ENCODE measurements at regions not wholly inside any gene's neighbourhood (a gene's known extent, or its start where the extent isn't known, plus 50 kb on each side); places are given as distances from the start of the nearest gene placed in this dataset.

DNA sequence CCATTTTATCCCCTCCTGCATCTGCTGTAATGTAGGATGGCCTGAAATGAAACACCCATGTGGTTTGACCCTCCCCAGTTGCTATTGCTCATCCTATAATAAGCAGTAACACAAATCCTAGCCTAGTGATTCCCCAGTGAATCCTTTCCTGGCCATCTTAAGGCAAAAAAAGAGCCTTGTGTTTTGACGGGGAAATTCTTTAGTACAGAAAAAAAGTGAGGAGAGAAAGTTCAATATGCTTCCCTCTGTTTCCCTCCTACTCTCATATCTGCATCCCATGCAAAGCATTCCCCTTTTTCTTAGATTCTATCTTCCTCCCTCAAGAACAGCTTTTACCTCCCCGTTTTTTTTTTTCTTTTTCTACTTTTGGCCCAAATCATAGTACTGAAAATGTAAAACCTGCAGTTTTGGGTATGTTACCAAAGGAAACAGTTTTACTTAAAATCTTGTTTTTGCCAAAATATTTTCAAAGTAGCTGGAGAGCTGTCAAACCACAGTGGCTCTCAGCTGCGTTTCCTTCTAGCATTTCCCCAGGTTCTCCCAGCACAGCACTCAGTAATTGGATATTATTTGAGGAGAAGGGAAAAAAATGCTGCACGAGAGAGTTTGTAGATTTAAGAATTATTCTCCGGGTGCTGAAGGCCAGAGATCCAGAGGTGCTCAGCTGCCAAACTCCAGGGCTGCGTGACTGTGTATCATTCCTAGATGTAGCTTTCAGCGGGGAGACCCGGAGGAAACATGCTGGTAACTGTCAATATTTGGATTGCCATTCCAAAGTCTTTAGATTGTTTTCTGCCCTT lies 321.4 kb downstream of the NPR3 start:
- Mint-ChIP-seq H3K36me3 (ENCODE audit: insufficient read depth, unreplicated experiment) (peaks cover 3% of the 10 kb centered on the region), H3K9me3 (ENCODE audit: unreplicated experiment) (peaks cover 9% of the 10 kb centered on the region), H3K27me3 (ENCODE audit: insufficient read depth, unreplicated experiment) (no peaks in the 10 kb centered on the region), H3K27ac (ENCODE audit: low read depth, unreplicated experiment) (no peak overlapping the region), H3K4me3 (ENCODE audit: unreplicated experiment) (no peak overlapping the region), H3K4me1 (ENCODE audit: insufficient read depth, unreplicated experiment) (no peaks in the 10 kb centered on the region)
- DNase-seq (ENCODE audit: unreplicated experiment) = no peak
- BruUV-seq (replicated peaks) = no TSS peak
- TF ChIP-seq, protein P1, sequence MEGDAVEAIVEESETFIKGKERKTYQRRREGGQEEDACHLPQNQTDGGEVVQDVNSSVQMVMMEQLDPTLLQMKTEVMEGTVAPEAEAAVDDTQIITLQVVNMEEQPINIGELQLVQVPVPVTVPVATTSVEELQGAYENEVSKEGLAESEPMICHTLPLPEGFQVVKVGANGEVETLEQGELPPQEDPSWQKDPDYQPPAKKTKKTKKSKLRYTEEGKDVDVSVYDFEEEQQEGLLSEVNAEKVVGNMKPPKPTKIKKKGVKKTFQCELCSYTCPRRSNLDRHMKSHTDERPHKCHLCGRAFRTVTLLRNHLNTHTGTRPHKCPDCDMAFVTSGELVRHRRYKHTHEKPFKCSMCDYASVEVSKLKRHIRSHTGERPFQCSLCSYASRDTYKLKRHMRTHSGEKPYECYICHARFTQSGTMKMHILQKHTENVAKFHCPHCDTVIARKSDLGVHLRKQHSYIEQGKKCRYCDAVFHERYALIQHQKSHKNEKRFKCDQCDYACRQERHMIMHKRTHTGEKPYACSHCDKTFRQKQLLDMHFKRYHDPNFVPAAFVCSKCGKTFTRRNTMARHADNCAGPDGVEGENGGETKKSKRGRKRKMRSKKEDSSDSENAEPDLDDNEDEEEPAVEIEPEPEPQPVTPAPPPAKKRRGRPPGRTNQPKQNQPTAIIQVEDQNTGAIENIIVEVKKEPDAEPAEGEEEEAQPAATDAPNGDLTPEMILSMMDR (IDR thresholded peaks at IDR 0.05; ENCODE audit: unreplicated experiment) = no peak
- intact Hi-C loops (cut with micrococcal nuclease) = no loop called here
- ChIA-PET POLR2A (interaction anchor here (1.1 kb wide), 1 partner anchor 10 kb away, joined by 5 read pairs; no protein-coding TSS in a partner anchor), CTCF (no interaction called here)

DNA sequence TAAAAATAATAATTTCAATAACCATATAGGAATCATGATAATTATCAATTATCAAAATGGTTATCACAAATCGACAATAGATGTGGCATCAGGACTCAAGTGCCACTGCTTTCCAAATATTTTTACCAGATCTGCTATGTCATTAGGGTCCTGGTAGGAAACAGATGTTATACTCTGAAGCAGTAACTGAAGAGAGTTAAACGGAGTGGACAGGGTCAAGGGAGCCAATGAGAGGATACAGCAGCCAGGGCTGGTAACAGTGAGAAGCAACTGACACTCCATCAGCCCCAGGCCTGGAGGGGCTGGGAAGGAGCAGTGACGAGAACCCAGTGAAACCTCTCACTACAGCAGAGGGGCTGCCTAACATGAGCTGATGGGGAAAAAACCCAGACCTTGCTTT lies 322.4 kb downstream of the NPR3 start:
- no peak overlapping the region for H3K4me3 Mint-ChIP-seq (ENCODE audit: unreplicated experiment)

DNA sequence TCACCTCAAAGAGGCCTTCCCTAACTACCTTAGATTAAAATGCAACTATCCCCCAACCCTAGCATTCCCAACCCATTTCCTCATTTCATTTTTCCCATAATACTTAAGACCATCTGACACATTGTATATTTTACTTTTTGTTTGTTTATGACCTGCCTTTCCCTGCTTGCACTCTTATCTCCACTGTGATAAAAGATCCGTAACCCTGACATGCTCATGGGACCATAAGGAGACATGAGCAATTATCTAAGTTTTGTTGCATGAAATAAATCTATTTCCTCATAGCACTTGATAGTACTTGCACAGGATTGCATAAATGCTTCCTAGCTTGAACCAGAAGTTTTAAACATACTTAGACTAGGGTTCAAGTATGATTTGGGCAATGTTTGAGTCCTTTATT lies 323.7 kb downstream of the NPR3 start:
- H3K4me1 Mint-ChIP-seq (ENCODE audit: insufficient read depth, unreplicated experiment) = no peaks in the 10 kb centered on the region
- H3K4me3 Mint-ChIP-seq (ENCODE audit: unreplicated experiment) = no peak overlapping the region
- no peaks in the 10 kb centered on the region for H3K27me3 Mint-ChIP-seq (ENCODE audit: insufficient read depth, unreplicated experiment)
- ChIA-PET POLR2A (interaction anchor here (1.1 kb wide), 1 partner anchor 10 kb away, joined by 5 read pairs; no protein-coding TSS in a partner anchor), CTCF (interaction anchor here (0.5 to 0.6 kb wide), 2 partner anchors 23 to 876 kb away, joined by 4 read pairs; no protein-coding TSS in a partner anchor)
- H3K9me3 Mint-ChIP-seq (ENCODE audit: unreplicated experiment) = no peaks in the 10 kb centered on the region
- peaks cover 6% of the 10 kb centered on the region for H3K36me3 Mint-ChIP-seq (ENCODE audit: insufficient read depth, unreplicated experiment)
- TF ChIP-seq, protein P1 (IDR thresholded peaks at IDR 0.05; ENCODE audit: unreplicated experiment) = no peak
- no TSS peak for BruUV-seq (replicated peaks)
- H3K27ac Mint-ChIP-seq (ENCODE audit: low read depth, unreplicated experiment) = no peak overlapping the region
- intact Hi-C loops (cut with micrococcal nuclease) = no loop called here
- DNase-seq (ENCODE audit: unreplicated experiment) = no peak

More for the DNA sequence above, 322.4 kb downstream of the NPR3 start:
- TF ChIP-seq, protein P1 (IDR thresholded peaks at IDR 0.05; ENCODE audit: unreplicated experiment) = no peak
- no TSS peak for BruUV-seq (replicated peaks)
- CTCF ChIA-PET = no interaction called here
- H3K4me1 Mint-ChIP-seq (ENCODE audit: insufficient read depth, unreplicated experiment) = no peaks in the 10 kb centered on the region
- POLR2A ChIA-PET = no interaction called here
- DNase-seq (ENCODE audit: unreplicated experiment) = no peak
- no peaks in the 10 kb centered on the region for H3K27me3 Mint-ChIP-seq (ENCODE audit: insufficient read depth, unreplicated experiment)
- no peak overlapping the region for H3K27ac Mint-ChIP-seq (ENCODE audit: low read depth, unreplicated experiment)
- H3K9me3 Mint-ChIP-seq (ENCODE audit: unreplicated experiment) = peaks cover 3% of the 10 kb centered on the region
- peaks cover 6% of the 10 kb centered on the region for H3K36me3 Mint-ChIP-seq (ENCODE audit: insufficient read depth, unreplicated experiment)
- intact Hi-C loops (cut with micrococcal nuclease) = no loop called here

DNA sequence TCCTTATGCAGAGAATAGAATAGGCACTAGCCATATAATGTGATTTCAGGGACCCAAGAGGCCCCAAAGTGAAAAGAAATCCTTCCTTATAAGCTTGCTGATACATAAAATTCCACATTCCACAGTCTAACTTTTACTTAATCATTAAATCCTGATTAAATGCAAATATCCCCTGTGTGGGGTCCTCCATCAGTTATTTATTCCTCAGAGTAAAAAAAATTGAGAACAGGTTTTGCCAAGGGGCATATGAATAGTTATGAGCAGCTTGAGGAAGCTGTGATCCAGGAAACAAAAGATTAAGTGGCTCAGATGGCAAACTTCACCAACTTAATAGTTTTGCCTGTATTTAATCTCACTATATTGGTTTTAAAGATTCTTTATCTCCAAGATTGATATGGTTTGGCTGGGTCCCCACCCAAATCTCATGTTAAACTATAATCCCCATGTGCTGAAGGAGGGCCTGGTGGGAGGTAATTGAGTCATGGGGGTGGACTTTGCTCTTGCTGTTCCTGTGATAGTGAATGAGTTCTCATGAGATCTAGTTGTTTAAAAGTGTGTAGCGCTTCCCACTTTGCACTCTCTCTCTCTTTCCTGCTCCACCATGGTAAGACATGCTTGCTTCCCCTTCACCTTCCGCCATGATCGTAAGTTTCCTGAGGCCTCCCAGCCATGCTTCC lies 324.9 kb downstream of the NPR3 start:
- no peaks in the 10 kb centered on the region for H3K27me3 Mint-ChIP-seq (ENCODE audit: insufficient read depth, unreplicated experiment)
- intact Hi-C loops (cut with micrococcal nuclease) = no loop called here
- TF ChIP-seq, protein P1 (IDR thresholded peaks at IDR 0.05; ENCODE audit: unreplicated experiment) = no peak
- H3K9me3 Mint-ChIP-seq (ENCODE audit: unreplicated experiment) = peaks cover 2% of the 10 kb centered on the region
- CTCF ChIA-PET = no interaction called here
- POLR2A ChIA-PET = interaction anchor here (1.1 kb wide), 1 partner anchor 11 kb away, joined by 5 read pairs; no protein-coding TSS in a partner anchor
- H3K36me3 Mint-ChIP-seq (ENCODE audit: insufficient read depth, unreplicated experiment) = peaks cover 6% of the 10 kb centered on the region
- H3K4me1 Mint-ChIP-seq (ENCODE audit: insufficient read depth, unreplicated experiment) = no peaks in the 10 kb centered on the region
- H3K4me3 Mint-ChIP-seq (ENCODE audit: unreplicated experiment) = no peak overlapping the region
- BruUV-seq (replicated peaks) = no TSS peak
- H3K27ac Mint-ChIP-seq (ENCODE audit: low read depth, unreplicated experiment) = no peak overlapping the region
- no peak for DNase-seq (ENCODE audit: unreplicated experiment)
